ENCODE measurements at regions not wholly inside any gene's neighbourhood (a gene's known extent, or its start where the extent isn't known, plus 50 kb on each side); places are given as distances from the start of the nearest gene placed in this dataset.

DNA sequence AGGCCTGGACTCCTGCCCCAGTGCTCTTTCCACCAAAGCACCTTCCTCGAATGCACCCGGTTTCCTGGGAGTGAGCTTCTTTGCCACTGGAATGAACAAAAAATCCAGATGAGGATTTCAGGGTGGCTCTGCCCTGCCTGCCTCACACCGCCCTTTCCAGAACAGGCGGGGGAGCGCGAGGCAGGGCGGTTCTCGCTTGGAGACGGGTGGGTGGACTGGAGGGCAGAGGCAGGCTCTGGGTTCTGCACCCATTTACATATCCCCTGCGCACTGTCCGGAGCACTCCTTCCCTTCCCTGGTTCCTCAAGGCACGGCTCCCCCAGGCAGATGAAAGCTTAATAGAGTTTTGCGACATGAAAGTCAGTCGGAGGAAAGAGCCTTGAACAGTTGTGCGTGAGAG, 69.7 kb upstream of the DLK1 start:
- TF ChIP-seq, protein P1, sequence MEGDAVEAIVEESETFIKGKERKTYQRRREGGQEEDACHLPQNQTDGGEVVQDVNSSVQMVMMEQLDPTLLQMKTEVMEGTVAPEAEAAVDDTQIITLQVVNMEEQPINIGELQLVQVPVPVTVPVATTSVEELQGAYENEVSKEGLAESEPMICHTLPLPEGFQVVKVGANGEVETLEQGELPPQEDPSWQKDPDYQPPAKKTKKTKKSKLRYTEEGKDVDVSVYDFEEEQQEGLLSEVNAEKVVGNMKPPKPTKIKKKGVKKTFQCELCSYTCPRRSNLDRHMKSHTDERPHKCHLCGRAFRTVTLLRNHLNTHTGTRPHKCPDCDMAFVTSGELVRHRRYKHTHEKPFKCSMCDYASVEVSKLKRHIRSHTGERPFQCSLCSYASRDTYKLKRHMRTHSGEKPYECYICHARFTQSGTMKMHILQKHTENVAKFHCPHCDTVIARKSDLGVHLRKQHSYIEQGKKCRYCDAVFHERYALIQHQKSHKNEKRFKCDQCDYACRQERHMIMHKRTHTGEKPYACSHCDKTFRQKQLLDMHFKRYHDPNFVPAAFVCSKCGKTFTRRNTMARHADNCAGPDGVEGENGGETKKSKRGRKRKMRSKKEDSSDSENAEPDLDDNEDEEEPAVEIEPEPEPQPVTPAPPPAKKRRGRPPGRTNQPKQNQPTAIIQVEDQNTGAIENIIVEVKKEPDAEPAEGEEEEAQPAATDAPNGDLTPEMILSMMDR (IDR thresholded peaks at IDR 0.05): no peak
- no peak for TF ChIP-seq POLR2A (IDR thresholded peaks at IDR 0.05)
- no peak for TF ChIP-seq EP300 (IDR thresholded peaks at IDR 0.05; ENCODE audit: low read depth)
- TF ChIP-seq POLR2AphosphoS5 (IDR thresholded peaks at IDR 0.05): no peak

Data from transverse colon (tissue), 4 donors.